Keratinocyte (primary cell): ENCODE measurements at regions not wholly inside any gene's neighbourhood (a gene's known extent, or its start where the extent isn't known, plus 50 kb on each side); places are given as distances from the start of the nearest gene placed in this dataset.
A peak's percentile ranks its signal among the peaks of the same experiment; 100 is the strongest.

Experiments
- DNase-seq: peaks from one replicate; pipeline ENCODE4 v3.0.0-alpha.2; 2011; ENCODE audit warnings: low read depth, missing footprints, low spot score
- FAIRE-seq: peaks from 2 replicates; lab custom pipeline; 2011; peaks lifted over from hg19 to GRCh38; lab: Jason Lieb, UNC
- H2AFZ ChIP-seq: 2 replicates; pipeline ENCODE4 v1.6.0; 2012; ENCODE audit warnings: low read length, control low read depth, inconsistent platforms; ENCODE audit not compliant: control insufficient read depth
- H3K27ac ChIP-seq: 2 replicates; pipeline ENCODE4 v1.5.1; 2011; ENCODE audit warnings: low read length; ENCODE audit not compliant: control insufficient read depth, insufficient read depth
- H3K27me3 ChIP-seq: 3 replicates; pipeline ENCODE4 v1.6.0; 2011; ENCODE audit warnings: low read length; ENCODE audit not compliant: control insufficient read depth, insufficient read depth; ENCODE audit errors: extremely low read depth
- H3K36me3 ChIP-seq, 2 experiments: 2 replicates in 1 of 2; 3 replicates in 1 of 2; pipeline ENCODE4 v1.5.1; 2011; ENCODE audit warnings: low read length in 2 of 2, mild to moderate bottlenecking in 1 of 2; ENCODE audit not compliant: control insufficient read depth in 2 of 2, insufficient read depth in 2 of 2; ENCODE audit errors: extremely low read depth in 1 of 2
- H3K4me1 ChIP-seq: 3 replicates; pipeline ENCODE4 v1.5.1; 2011; ENCODE audit warnings: low read length; ENCODE audit not compliant: control insufficient read depth, insufficient read depth; ENCODE audit errors: extremely low read depth
- H3K4me2 ChIP-seq: 3 replicates; pipeline ENCODE4 v1.6.0; 2011; ENCODE audit warnings: low read depth, low read length; ENCODE audit not compliant: control insufficient read depth, insufficient read depth; ENCODE audit errors: extremely low read depth
- H3K4me3 ChIP-seq, 3 experiments: fragments of 200-600 bp in 1 of 3; sonication (generic) in 1 of 3; 2 replicates in 2 of 3; 3 replicates in 1 of 3; pipeline ENCODE4 v1.5.1; 2011 to 2016; ENCODE audit warnings: low read length in 3 of 3, mild to moderate bottlenecking in 3 of 3, control low read depth in 2 of 3, inconsistent platforms in 1 of 3, low read depth in 1 of 3, mixed read lengths in 1 of 3, mixed run types in 1 of 3, moderate library complexity in 1 of 3; ENCODE audit not compliant: control insufficient read depth in 2 of 3, insufficient read depth in 2 of 3; ENCODE audit errors: extremely low read depth in 1 of 3
- H3K79me2 ChIP-seq: 2 replicates; pipeline ENCODE4 v1.6.0; 2012; ENCODE audit warnings: low read length; ENCODE audit not compliant: control insufficient read depth, insufficient read depth
- H3K9ac ChIP-seq: 3 replicates; pipeline ENCODE4 v1.6.0; 2011; ENCODE audit warnings: low read length; ENCODE audit not compliant: control insufficient read depth, insufficient read depth; ENCODE audit errors: extremely low read depth
- H3K9me1 ChIP-seq: 3 replicates; pipeline ENCODE4 v1.6.0; 2011; ENCODE audit warnings: low read length; ENCODE audit not compliant: control insufficient read depth, insufficient read depth; ENCODE audit errors: extremely low read depth
- H3K9me3 ChIP-seq: 2 replicates; pipeline ENCODE4 v1.5.1; 2012; ENCODE audit warnings: low read depth, low read length; ENCODE audit not compliant: control insufficient read depth
- H4K20me1 ChIP-seq: 3 replicates; pipeline ENCODE4 v1.6.0; 2011; ENCODE audit warnings: low read length; ENCODE audit not compliant: control insufficient read depth, insufficient read depth; ENCODE audit errors: extremely low read depth
- EZH2 ChIP-seq: IDR thresholded peaks from one replicate; pipeline ENCODE4 v1.6.1; 2012; ENCODE audit warnings: inconsistent platforms, mild to moderate bottlenecking, low read length, moderate library complexity
- dilution Hi-C: fragments of 300-500 bp; cut with MboI; formaldehyde crosslinking; loops from one replicate; pipeline ENCODE4 v1.7.0; 2020; ENCODE audit warnings: low sequenced_read_pairs; ENCODE audit not compliant: extremely low pct_ligation_motif_present
- TF ChIP-seq, protein P1 (sequence below), 3 experiments: IDR thresholded peaks in 1 of 3; conservative IDR thresholded peaks in 1 of 3; optimal IDR thresholded peaks in 1 of 3; 2 replicates in 2 of 3; 3 replicates in 1 of 3; pipeline versions ENCODE3 to v1.5.1; 2011; ENCODE audit warnings: low read length in 3 of 3, mild to moderate bottlenecking in 3 of 3, moderate library complexity in 2 of 3, control low read depth in 1 of 3, inconsistent platforms in 1 of 3; ENCODE audit not compliant: insufficient read depth in 2 of 3; ENCODE audit errors: extremely low read depth in 1 of 3

DNA sequence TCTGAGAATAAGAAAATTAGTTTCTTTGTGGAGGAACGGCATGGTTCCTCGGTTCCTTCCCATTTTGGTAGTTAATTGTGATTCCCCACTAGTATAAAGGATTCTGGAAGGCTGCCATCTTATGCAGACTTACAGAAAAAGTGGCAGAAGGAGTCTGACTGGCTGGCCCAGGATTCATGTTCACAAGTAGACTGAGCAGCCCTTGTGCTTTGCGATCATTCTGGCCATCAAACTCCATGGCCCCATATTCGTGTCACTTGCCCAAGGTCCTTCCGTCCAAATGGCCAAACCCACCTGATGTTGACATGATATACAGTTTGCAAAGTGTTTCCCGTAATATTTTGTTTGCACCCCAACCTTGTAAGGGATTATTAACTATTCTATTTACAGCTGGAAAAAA, 297.2 kb upstream of the AMIGO2 start:
- Histone ChIP-seq H4K20me1 (no peaks in the 10 kb centered on the region), H3K27ac (peak overlapping the region; percentile 47), H2AFZ (no peak overlapping the region), H3K36me3 (no peaks in the 10 kb centered on the region), H3K9me3 (no peaks in the 10 kb centered on the region), H3K27me3 (no peaks in the 10 kb centered on the region), H3K4me1 (peaks cover 15% of the 10 kb centered on the region), H3K9ac (no peak overlapping the region), H3K9me1 (no peaks in the 10 kb centered on the region), H3K4me3 (no peak overlapping the region), H3K79me2 (no peaks in the 10 kb centered on the region), H3K4me2 (peak overlapping the region; percentile 72)
- dilution Hi-C loops: no loop called here
- FAIRE-seq (no peak), DNase-seq (no peak)
- TF ChIP-seq, protein P1, sequence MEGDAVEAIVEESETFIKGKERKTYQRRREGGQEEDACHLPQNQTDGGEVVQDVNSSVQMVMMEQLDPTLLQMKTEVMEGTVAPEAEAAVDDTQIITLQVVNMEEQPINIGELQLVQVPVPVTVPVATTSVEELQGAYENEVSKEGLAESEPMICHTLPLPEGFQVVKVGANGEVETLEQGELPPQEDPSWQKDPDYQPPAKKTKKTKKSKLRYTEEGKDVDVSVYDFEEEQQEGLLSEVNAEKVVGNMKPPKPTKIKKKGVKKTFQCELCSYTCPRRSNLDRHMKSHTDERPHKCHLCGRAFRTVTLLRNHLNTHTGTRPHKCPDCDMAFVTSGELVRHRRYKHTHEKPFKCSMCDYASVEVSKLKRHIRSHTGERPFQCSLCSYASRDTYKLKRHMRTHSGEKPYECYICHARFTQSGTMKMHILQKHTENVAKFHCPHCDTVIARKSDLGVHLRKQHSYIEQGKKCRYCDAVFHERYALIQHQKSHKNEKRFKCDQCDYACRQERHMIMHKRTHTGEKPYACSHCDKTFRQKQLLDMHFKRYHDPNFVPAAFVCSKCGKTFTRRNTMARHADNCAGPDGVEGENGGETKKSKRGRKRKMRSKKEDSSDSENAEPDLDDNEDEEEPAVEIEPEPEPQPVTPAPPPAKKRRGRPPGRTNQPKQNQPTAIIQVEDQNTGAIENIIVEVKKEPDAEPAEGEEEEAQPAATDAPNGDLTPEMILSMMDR (optimal IDR thresholded peaks at IDR 0.05 in 1 of 3, IDR thresholded peaks at IDR 0.05 in 1 of 3, conservative IDR thresholded peaks at IDR 0.05 in 1 of 3; ENCODE audit: extremely low read depth in 1 of 3, insufficient read depth in 2 of 3, low read length in 3 of 3): no peak
- no peak for TF ChIP-seq EZH2

DNA sequence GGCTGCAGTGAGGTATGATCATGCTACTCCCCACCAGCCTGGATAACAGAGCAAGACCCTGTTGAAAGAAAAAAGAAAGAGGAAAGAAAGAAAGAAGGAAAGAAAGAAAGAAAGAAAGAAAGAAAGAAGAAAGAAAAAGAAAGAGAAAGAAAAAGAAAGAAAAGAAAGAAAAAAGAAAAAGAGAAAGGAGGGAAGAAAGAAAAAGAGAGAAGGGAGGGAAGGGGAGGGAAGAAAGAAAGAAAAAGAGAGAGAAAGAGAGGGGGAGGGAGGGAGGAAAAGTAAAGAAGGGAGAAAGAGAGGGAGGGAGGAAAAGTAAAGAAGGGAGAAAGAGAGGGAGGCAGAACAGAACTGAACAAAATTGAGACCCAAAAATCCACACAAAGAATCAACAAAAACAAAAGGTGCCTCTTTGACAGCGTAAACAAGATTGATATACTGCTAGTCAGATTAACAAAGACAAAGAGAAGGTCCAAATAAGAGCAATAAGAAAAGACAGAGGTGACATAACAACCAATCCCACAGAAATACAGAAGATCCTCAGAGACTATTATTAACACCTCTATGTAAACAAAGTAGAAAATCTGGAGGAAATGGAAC, 293.9 kb upstream of the AMIGO2 start:
- H3K9ac ChIP-seq: no peak overlapping the region
- no peak overlapping the region for H3K4me2 ChIP-seq
- H3K79me2 ChIP-seq: no peaks in the 10 kb centered on the region
- FAIRE-seq (no peak), DNase-seq (no peak)
- peaks cover 15% of the 10 kb centered on the region for H3K4me1 ChIP-seq
- no peaks in the 10 kb centered on the region for H3K27me3 ChIP-seq
- no peaks in the 10 kb centered on the region for H3K9me1 ChIP-seq
- H3K9me3 ChIP-seq: no peaks in the 10 kb centered on the region
- dilution Hi-C loops: no loop called here
- no peak overlapping the region for H3K4me3 ChIP-seq
- no peaks in the 10 kb centered on the region for H3K36me3 ChIP-seq
- TF ChIP-seq EZH2: no peak
- TF ChIP-seq, protein P1 (optimal IDR thresholded peaks at IDR 0.05 in 1 of 3, IDR thresholded peaks at IDR 0.05 in 1 of 3, conservative IDR thresholded peaks at IDR 0.05 in 1 of 3; ENCODE audit: extremely low read depth in 1 of 3, insufficient read depth in 2 of 3, low read length in 3 of 3): no peak
- no peak overlapping the region for H2AFZ ChIP-seq
- no peaks in the 10 kb centered on the region for H4K20me1 ChIP-seq
- no peak overlapping the region for H3K27ac ChIP-seq
